ENCODE measurements at regions not wholly inside any gene's neighbourhood (a gene's known extent, or its start where the extent isn't known, plus 50 kb on each side); places are given as distances from the start of the nearest gene placed in this dataset.

DNA sequence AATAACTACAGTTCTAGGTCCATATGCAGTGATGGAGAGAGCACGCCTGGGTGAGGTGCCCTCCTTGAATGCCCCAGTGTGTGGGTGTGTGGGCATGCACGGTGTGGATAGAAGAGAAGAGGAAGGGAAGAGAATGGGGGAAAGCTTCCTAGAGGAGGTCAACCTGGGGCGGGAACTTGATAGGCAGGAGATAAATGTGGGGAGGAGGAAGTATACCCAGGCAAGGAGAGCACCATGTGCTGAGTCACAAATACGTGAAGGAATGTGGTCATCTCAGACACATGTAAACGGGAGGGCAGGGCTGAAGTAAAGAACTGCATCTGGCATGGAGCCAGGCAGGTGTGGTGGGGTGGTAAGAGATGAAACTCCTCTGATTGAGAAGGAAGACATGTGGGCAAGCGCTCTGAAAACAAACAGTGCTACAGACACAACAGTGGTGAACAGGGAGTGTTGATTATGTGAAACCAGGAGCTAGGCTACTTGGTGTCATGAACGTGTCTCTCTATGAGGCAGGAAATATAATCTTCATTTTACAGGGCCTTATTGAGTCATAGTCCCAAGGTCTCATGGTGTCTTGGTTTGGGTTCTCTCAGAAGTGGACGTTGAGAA, 61.5 kb upstream of the EED start:
- H3K36me3 Mint-ChIP-seq (ENCODE audit: low read depth), result no peaks in the 10 kb centered on the region
- DNase-seq, result peak in 13 of 14 experiments; percentile 7 to 66 (median 33)

DNA sequence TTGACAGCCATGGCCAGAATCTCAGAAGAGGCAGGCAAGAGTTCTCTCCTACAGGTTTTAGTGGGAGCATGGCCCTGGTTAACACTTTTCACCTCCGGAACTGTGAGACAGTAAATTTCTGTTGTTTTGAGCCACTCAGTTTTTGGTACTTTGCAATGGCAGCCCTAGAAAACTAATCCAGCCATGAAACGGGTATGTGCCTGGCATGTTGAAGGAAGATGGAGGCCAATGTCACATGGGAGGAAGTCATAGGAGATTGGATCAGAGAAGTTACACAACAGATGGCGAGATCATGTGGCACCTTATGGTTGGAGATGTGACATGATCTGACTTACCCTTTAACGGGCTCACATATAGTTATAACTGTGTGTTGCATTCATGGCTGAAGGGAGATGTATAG, 63.2 kb upstream of the EED start:
- ChIA-PET POLR2A (interaction anchor here (1.2 kb wide), 1 partner anchor 12 kb away, joined by 3 read pairs; no protein-coding TSS in a partner anchor), CTCF (no interaction called here)
- TF ChIP-seq, protein P1, sequence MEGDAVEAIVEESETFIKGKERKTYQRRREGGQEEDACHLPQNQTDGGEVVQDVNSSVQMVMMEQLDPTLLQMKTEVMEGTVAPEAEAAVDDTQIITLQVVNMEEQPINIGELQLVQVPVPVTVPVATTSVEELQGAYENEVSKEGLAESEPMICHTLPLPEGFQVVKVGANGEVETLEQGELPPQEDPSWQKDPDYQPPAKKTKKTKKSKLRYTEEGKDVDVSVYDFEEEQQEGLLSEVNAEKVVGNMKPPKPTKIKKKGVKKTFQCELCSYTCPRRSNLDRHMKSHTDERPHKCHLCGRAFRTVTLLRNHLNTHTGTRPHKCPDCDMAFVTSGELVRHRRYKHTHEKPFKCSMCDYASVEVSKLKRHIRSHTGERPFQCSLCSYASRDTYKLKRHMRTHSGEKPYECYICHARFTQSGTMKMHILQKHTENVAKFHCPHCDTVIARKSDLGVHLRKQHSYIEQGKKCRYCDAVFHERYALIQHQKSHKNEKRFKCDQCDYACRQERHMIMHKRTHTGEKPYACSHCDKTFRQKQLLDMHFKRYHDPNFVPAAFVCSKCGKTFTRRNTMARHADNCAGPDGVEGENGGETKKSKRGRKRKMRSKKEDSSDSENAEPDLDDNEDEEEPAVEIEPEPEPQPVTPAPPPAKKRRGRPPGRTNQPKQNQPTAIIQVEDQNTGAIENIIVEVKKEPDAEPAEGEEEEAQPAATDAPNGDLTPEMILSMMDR (IDR thresholded peaks at IDR 0.05), result no peak
- Mint-ChIP-seq H3K36me3 (ENCODE audit: low read depth) (no peaks in the 10 kb centered on the region), H3K4me1 (ENCODE audit: low read depth) (no peaks in the 10 kb centered on the region), H3K27me3 (no peaks in the 10 kb centered on the region), H3K9me3 (no peaks in the 10 kb centered on the region), H3K27ac (no peak overlapping the region), H3K4me3 (no peak overlapping the region)
- DNase-seq (no peak), ATAC-seq (ENCODE audit: poor library complexity) (no peak)
- Histone ChIP-seq H3K36me3 (ENCODE audit: insufficient read depth, low read length) (no peaks in the 10 kb centered on the region), H3K27me3 (ENCODE audit: control insufficient read depth in 1 of 2, insufficient read depth in 2 of 2, low read length in 2 of 2) (no peaks in the 10 kb centered on the region), H3K4me3 (ENCODE audit: low read length) (no peak overlapping the region), H3K27ac (ENCODE audit: low read depth in 1 of 2, low read length in 2 of 2) (no peak overlapping the region), H3K9me3 (ENCODE audit: control insufficient read depth in 1 of 2, insufficient read depth in 1 of 2, low read length in 2 of 2) (no peaks in the 10 kb centered on the region), H3K4me1 (ENCODE audit: insufficient read depth, low read length) (peaks cover 12% of the 10 kb centered on the region)
- intact Hi-C loops (cut with DNase I, micrococcal nuclease), result no loop called here

More for the DNA sequence above, 61.5 kb upstream of the EED start:
- no peaks in the 10 kb centered on the region for H3K27me3 ChIP-seq (ENCODE audit: control insufficient read depth in 1 of 2, insufficient read depth in 2 of 2, low read length in 2 of 2)
- TF ChIP-seq, protein P1 (IDR thresholded peaks at IDR 0.05), result no peak
- H3K27ac Mint-ChIP-seq, result no peak overlapping the region
- CTCF ChIA-PET, result no interaction called here
- POLR2A ChIA-PET, result no interaction called here
- H3K4me1 Mint-ChIP-seq (ENCODE audit: low read depth), result no peaks in the 10 kb centered on the region
- no peaks in the 10 kb centered on the region for H3K9me3 Mint-ChIP-seq
- peak; percentile 71 for ATAC-seq (ENCODE audit: poor library complexity)
- intact Hi-C loops (cut with DNase I, micrococcal nuclease), result no loop called here
- no peak overlapping the region for H3K4me3 ChIP-seq (ENCODE audit: low read length)
- H3K4me3 Mint-ChIP-seq, result no peak overlapping the region
- no peaks in the 10 kb centered on the region for H3K27me3 Mint-ChIP-seq
- no peak overlapping the region for H3K27ac ChIP-seq (ENCODE audit: low read depth in 1 of 2, low read length in 2 of 2)
- H3K4me1 ChIP-seq (ENCODE audit: insufficient read depth, low read length), result peaks cover 12% of the 10 kb centered on the region
- H3K36me3 ChIP-seq (ENCODE audit: insufficient read depth, low read length), result no peaks in the 10 kb centered on the region
- no peaks in the 10 kb centered on the region for H3K9me3 ChIP-seq (ENCODE audit: control insufficient read depth in 1 of 2, insufficient read depth in 1 of 2, low read length in 2 of 2)

DNA sequence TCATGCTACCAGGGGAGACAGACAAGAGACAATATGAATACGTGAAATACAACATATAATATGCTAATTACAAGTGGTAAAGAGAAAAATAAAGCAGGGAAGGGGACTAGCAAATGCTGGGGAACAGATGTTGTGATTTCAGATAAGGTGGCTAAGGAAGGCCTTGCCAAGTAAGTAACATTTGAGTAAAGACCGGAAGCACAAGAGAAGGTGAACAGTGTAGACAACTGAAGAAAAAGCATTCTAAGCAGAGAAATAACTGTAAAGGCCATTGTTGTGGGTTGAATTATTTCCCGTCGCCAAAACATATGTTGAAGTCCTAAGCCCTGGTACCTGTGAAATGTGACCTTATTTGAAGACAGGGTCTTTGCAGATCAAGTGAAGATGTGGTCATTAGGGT, 63.7 kb upstream of the EED start:
- TF ChIP-seq, protein P1 (IDR thresholded peaks at IDR 0.05), result no peak

More for the DNA sequence above, 63.7 kb upstream of the EED start:
- Mint-ChIP-seq H3K27me3 (no peaks in the 10 kb centered on the region), H3K27ac (no peak overlapping the region), H3K4me1 (ENCODE audit: low read depth) (no peaks in the 10 kb centered on the region), H3K9me3 (no peaks in the 10 kb centered on the region), H3K36me3 (ENCODE audit: low read depth) (no peaks in the 10 kb centered on the region), H3K4me3 (no peak overlapping the region)
- Histone ChIP-seq H3K27me3 (ENCODE audit: control insufficient read depth in 1 of 2, insufficient read depth in 2 of 2, low read length in 2 of 2) (no peaks in the 10 kb centered on the region), H3K4me3 (ENCODE audit: low read length) (no peak overlapping the region), H3K9me3 (ENCODE audit: control insufficient read depth in 1 of 2, insufficient read depth in 1 of 2, low read length in 2 of 2) (no peaks in the 10 kb centered on the region), H3K27ac (ENCODE audit: low read depth in 1 of 2, low read length in 2 of 2) (no peak overlapping the region), H3K36me3 (ENCODE audit: insufficient read depth, low read length) (no peaks in the 10 kb centered on the region), H3K4me1 (ENCODE audit: insufficient read depth, low read length) (peaks cover 12% of the 10 kb centered on the region)
- no peak for ATAC-seq (ENCODE audit: poor library complexity)
- ChIA-PET CTCF (no interaction called here), POLR2A (no interaction called here)
- no peak for DNase-seq
- intact Hi-C loops (cut with DNase I, micrococcal nuclease), result no loop called here
